AG09319 (cell line): ENCODE measurements at regions not wholly inside any gene's neighbourhood (a gene's known extent, or its start where the extent isn't known, plus 50 kb on each side); places are given as distances from the start of the nearest gene placed in this dataset.

Experiments used
- DNase-seq: peaks from one replicate; pipeline ENCODE4 v3.0.0-alpha.2; 2010; ENCODE audit warnings: low read depth; ENCODE audit errors: extremely low read depth
- CTCF ChIP-seq: IDR thresholded peaks from 2 replicates; pipeline ENCODE4 v1.5.1; 2011; ENCODE audit warnings: low read depth, mild to moderate bottlenecking, inconsistent platforms, low read length, moderate library complexity

- TF ChIP-seq CTCF: no peak
- no peak for DNase-seq
Observed at GRCh38 chr5:87936667-87937066, 332.0 kb downstream of the TMEM161B start.

- no peak for DNase-seq
- TF ChIP-seq CTCF: no peak
Observed at GRCh38 chr5:87924436-87924835, 344.2 kb downstream of the TMEM161B start.

GRCh38 chr5:87916320-87916719, 352.3 kb downstream of the TMEM161B start:
- no peak for TF ChIP-seq CTCF
- no peak for DNase-seq

- no peak for TF ChIP-seq CTCF
- DNase-seq: no peak
Observed at GRCh38 chr5:87912419-87912818, 356.2 kb downstream of the TMEM161B start.

GRCh38 chr5:87909382-87909781, 359.3 kb downstream of the TMEM161B start:
- DNase-seq: no peak
- no peak for TF ChIP-seq CTCF

GRCh38 chr5:87906962-87907361, 361.7 kb downstream of the TMEM161B start:
- DNase-seq: no peak
- TF ChIP-seq CTCF: no peak

GRCh38 chr5:87900419-87900818, 368.2 kb downstream of the TMEM161B start:
- no peak for TF ChIP-seq CTCF
- DNase-seq: no peak
